IMR-90 (cell line): ENCODE measurements at regions not wholly inside any gene's neighbourhood (a gene's known extent, or its start where the extent isn't known, plus 50 kb on each side); places are given as distances from the start of the nearest gene placed in this dataset.

Experiments used
- ATAC-seq: fragments of 200-7000 bp; cut with Tn5 transposase; 2 replicates; pipeline ENCODE4 v1.9.1; 2020; ENCODE audit warnings: low read depth, mild to moderate bottlenecking, moderate library complexity
- BruUV-seq: library from RNA; stranded (reverse); fragments of 400-500 nt; replicated peaks from 2 replicates; lab custom pipeline; 2021; lab: Mats Ljungman, UMichigan
- CTCF ChIA-PET: fragments of 300-600 bp; formaldehyde crosslinking; extraction: SDS; loops from one replicate; lab custom pipeline; 2021; ENCODE audit warnings: antibody characterized with exemption; lab: Yijun Ruan, JAX
- POLR2A ChIA-PET: fragments of 300-600 bp; sonication (Branson Sonifier 250); formaldehyde crosslinking; loops from one replicate; lab custom pipeline; 2022; ENCODE audit warnings: antibody characterized with exemption; ENCODE audit not compliant: unreplicated experiment; lab: Charles Lee
- DNase-seq: peaks from one replicate; pipeline ENCODE4 v3.0.0; 2013
- H2AFZ ChIP-seq: replicated peaks from 2 replicates; pipeline ENCODE3; 2013; ENCODE audit warnings: low read length, mild to moderate bottlenecking; ENCODE audit not compliant: poor library complexity
- H2AK5ac ChIP-seq: 2 replicates; pipeline ENCODE4 v1.6.1; 2013; ENCODE audit warnings: low read depth, low read length, inconsistent platforms
- H2AK9ac ChIP-seq: replicated peaks from 2 replicates; pipeline ENCODE3; 2013; ENCODE audit warnings: mild to moderate bottlenecking, low read depth, low read length, moderate library complexity; ENCODE audit not compliant: poor library complexity
- H2BK120ac ChIP-seq: 2 replicates; pipeline ENCODE4 v1.6.1; 2013; ENCODE audit warnings: low read depth, low read length, inconsistent platforms
- H2BK15ac ChIP-seq: 3 replicates; pipeline ENCODE4 v1.6.1; 2013; ENCODE audit warnings: low read depth, low read length, inconsistent platforms
- H2BK20ac ChIP-seq: 2 replicates; pipeline ENCODE4 v1.6.1; 2013; ENCODE audit warnings: low read depth, mild to moderate bottlenecking, inconsistent platforms, low read length, moderate library complexity
- H2BK5ac ChIP-seq: 2 replicates; pipeline ENCODE4 v1.6.1; 2013; ENCODE audit warnings: mild to moderate bottlenecking, low read depth, low read length, inconsistent platforms; ENCODE audit not compliant: poor library complexity, severe bottlenecking
- H3K14ac ChIP-seq: replicated peaks from 2 replicates; pipeline ENCODE4 v1.6.1; 2013; ENCODE audit warnings: low read depth, low read length, inconsistent platforms
- H3K18ac ChIP-seq: 2 replicates; pipeline ENCODE4 v1.6.1; 2013; ENCODE audit warnings: low read depth, low read length, control low read depth
- H3K23ac ChIP-seq: 2 replicates; pipeline ENCODE4 v1.6.1; 2013; ENCODE audit warnings: low read depth, low read length, inconsistent platforms
- H3K27ac ChIP-seq: 2 replicates; pipeline ENCODE4 v1.5.1; 2013; ENCODE audit warnings: mild to moderate bottlenecking, control low read depth, low read length; ENCODE audit not compliant: insufficient read depth
- H3K27me3 ChIP-seq: 2 replicates; pipeline ENCODE4 v1.6.1; 2013; ENCODE audit warnings: low read length; ENCODE audit not compliant: control insufficient read depth, insufficient read depth
- H3K36me3 ChIP-seq: 2 replicates; pipeline ENCODE4 v1.6.1; 2013; ENCODE audit warnings: low read length, mixed read lengths; ENCODE audit not compliant: control insufficient read depth, insufficient read depth
- H3K4ac ChIP-seq: 2 replicates; pipeline ENCODE4 v1.6.1; 2013; ENCODE audit warnings: low read depth, low read length, inconsistent platforms
- H3K4me1 ChIP-seq: 2 replicates; pipeline ENCODE4 v1.6.1; 2013; ENCODE audit warnings: low read length, mixed read lengths; ENCODE audit not compliant: control insufficient read depth, insufficient read depth
- H3K4me2 ChIP-seq: 2 replicates; pipeline ENCODE4 v1.6.1; 2013; ENCODE audit warnings: low read depth, mild to moderate bottlenecking, control low read depth, low read length, moderate library complexity
- H3K4me3 ChIP-seq: 2 replicates; pipeline ENCODE4 v1.5.1; 2013; ENCODE audit warnings: low read depth, mild to moderate bottlenecking, control low read depth, low read length, moderate library complexity; ENCODE audit not compliant: insufficient read depth
- H3K56ac ChIP-seq: 2 replicates; pipeline ENCODE4 v1.6.1; 2013; ENCODE audit warnings: low read length, inconsistent platforms; ENCODE audit not compliant: insufficient read depth; ENCODE audit errors: extremely low read depth
- H3K79me1 ChIP-seq, 2 experiments: 2 replicates each; pipeline ENCODE4 v1.6.1; 2013; ENCODE audit warnings: low read length in 2 of 2, inconsistent platforms in 1 of 2, low read depth in 1 of 2
- H3K9ac ChIP-seq: 2 replicates; pipeline ENCODE4 v1.6.1; 2013; ENCODE audit warnings: low read depth, low read length, control low read depth
- H3K9me1 ChIP-seq: 2 replicates; pipeline ENCODE4 v1.6.1; 2013; ENCODE audit warnings: low read length, inconsistent platforms; ENCODE audit not compliant: insufficient read depth
- H3K9me3 ChIP-seq: 2 replicates; pipeline ENCODE4 v1.6.1; 2013; ENCODE audit warnings: low read length; ENCODE audit not compliant: control insufficient read depth, insufficient read depth
- H4K20me1 ChIP-seq: 2 replicates; pipeline ENCODE4 v1.6.1; 2013; ENCODE audit warnings: low read length, inconsistent platforms; ENCODE audit not compliant: insufficient read depth
- H4K5ac ChIP-seq: 2 replicates; pipeline ENCODE4 v1.6.1; 2013; ENCODE audit warnings: mild to moderate bottlenecking, low read depth, low read length, control low read depth
- H4K8ac ChIP-seq, 2 experiments: 2 replicates each; pipeline ENCODE4 v1.6.1; 2013; ENCODE audit warnings: low read depth in 2 of 2, low read length in 2 of 2, control low read depth in 1 of 2, inconsistent platforms in 1 of 2
- H4K91ac ChIP-seq: 2 replicates; pipeline ENCODE4 v1.6.1; 2013; ENCODE audit warnings: low read depth, low read length, inconsistent platforms; ENCODE audit not compliant: insufficient read depth
- BHLHE40 ChIP-seq: fragments of 150-350 bp; IDR thresholded peaks from 2 replicates; pipeline ENCODE4 v1.6.1; 2016; ENCODE audit warnings: mild to moderate bottlenecking, low read depth, low read length
- CEBPB ChIP-seq: IDR thresholded peaks from 2 replicates; pipeline ENCODE4 v1.6.1; 2012; ENCODE audit warnings: low read depth, low read length, improper control_type of control experiment
- CHD1 ChIP-seq: IDR thresholded peaks from 2 replicates; pipeline ENCODE4 v1.6.1; 2012; ENCODE audit warnings: low read depth, low read length, improper control_type of control experiment
- ELK1 ChIP-seq: fragments of 150-350 bp; IDR thresholded peaks from 2 replicates; pipeline ENCODE4 v1.6.1; 2016; ENCODE audit warnings: low read depth, mild to moderate bottlenecking, low read length, moderate library complexity, borderline replicate concordance
- FOS ChIP-seq: fragments of 150-350 bp; IDR thresholded peaks from 2 replicates; pipeline ENCODE4 v1.6.1; 2016; ENCODE audit warnings: low read depth, low read length
- MAFK ChIP-seq: IDR thresholded peaks from 2 replicates; pipeline ENCODE4 v1.6.1; 2012; ENCODE audit warnings: low read depth, low read length, improper control_type of control experiment
- MAZ ChIP-seq: IDR thresholded peaks from 2 replicates; pipeline ENCODE4 v1.6.1; 2012; ENCODE audit warnings: low read depth, mild to moderate bottlenecking, low read length, improper control_type of control experiment, moderate library complexity, borderline replicate concordance
- MXI1 ChIP-seq: IDR thresholded peaks from 2 replicates; pipeline ENCODE4 v1.6.1; 2012; ENCODE audit warnings: low read depth, mild to moderate bottlenecking, low read length, moderate library complexity, borderline replicate concordance
- NFE2L2 ChIP-seq: fragments of 150-350 bp; IDR thresholded peaks from 2 replicates; pipeline ENCODE4 v1.6.1; 2016; ENCODE audit warnings: low read depth, mild to moderate bottlenecking, low read length
- POLR2A ChIP-seq: IDR thresholded peaks from 2 replicates; pipeline ENCODE4 v1.6.1; 2012; ENCODE audit warnings: mild to moderate bottlenecking, low read depth, low read length
- RAD21 ChIP-seq: IDR thresholded peaks from 2 replicates; pipeline ENCODE4 v1.6.1; 2012; ENCODE audit warnings: low read length, improper control_type of control experiment
- RCOR1 ChIP-seq: IDR thresholded peaks from 2 replicates; pipeline ENCODE4 v1.6.1; 2012; ENCODE audit warnings: mild to moderate bottlenecking, low read length, improper control_type of control experiment; ENCODE audit not compliant: insufficient replicate concordance
- RFX5 ChIP-seq: IDR thresholded peaks from 2 replicates; pipeline ENCODE4 v1.8.0; 2012; ENCODE audit warnings: low read depth, mild to moderate bottlenecking, low read length, moderate library complexity
- SMC3 ChIP-seq: fragments of 150-350 bp; IDR thresholded peaks from 2 replicates; pipeline ENCODE4 v1.6.1; 2016; ENCODE audit warnings: low read depth, mild to moderate bottlenecking, antibody characterized with exemption, low read length, moderate library complexity
- USF2 ChIP-seq: fragments of 150-350 bp; IDR thresholded peaks from 2 replicates; pipeline ENCODE4 v1.6.1; 2017; ENCODE audit warnings: mild to moderate bottlenecking, antibody characterized with exemption, low read length, low read depth
- WGBS, 2 experiments: methylation state at CpG; one replicate each; pipeline versions ENCODE4 v1.1.5 to v1.1.7; 2013; ENCODE audit warnings: missing lambda C conversion rate in 2 of 2; ENCODE audit not compliant: insufficient read length in 1 of 2; ENCODE audit errors: extremely low coverage in 2 of 2; 5-methylcytosine and 5-hydroxymethylcytosine counted together
- dilution Hi-C: fragments of 300-500 bp; cut with HindIII; formaldehyde crosslinking; loops from one replicate; pipeline ENCODE4 v1.14.3; 2018; ENCODE audit warnings: low sequenced_read_pairs; ENCODE audit not compliant: unreplicated experiment
- in situ Hi-C: fragments of 300-500 bp; cut with MboI; formaldehyde crosslinking; loops from 3 replicates; pipeline ENCODE4 v1.14.3; 2019; ENCODE audit warnings: low sequenced_read_pairs, inconsistent platforms, mixed read lengths
- intact Hi-C: fragments of 100-400 bp; cut with micrococcal nuclease; formaldehyde crosslinking; loops from 2 replicates; pipeline ENCODE4 v1.10.0; 2022
- TF ChIP-seq, protein P1 (sequence below): conservative IDR thresholded peaks from 2 replicates; pipeline ENCODE4 v1.5.1; 2012; ENCODE audit warnings: mild to moderate bottlenecking, low read depth, low read length, improper control_type of control experiment

GRCh38 chr1:5506634-5507033 is 485.6 kb downstream of the NPHP4 start:
- H3K4me1 ChIP-seq = no peaks in the 10 kb centered on the region
- ChIA-PET POLR2A (no interaction called here), CTCF (no interaction called here)
- H2BK20ac ChIP-seq = no peak overlapping the region
- no peak overlapping the region for H2BK120ac ChIP-seq
- no peak overlapping the region for H3K18ac ChIP-seq
- no peak overlapping the region for H3K4ac ChIP-seq
- H2BK5ac ChIP-seq = no peak overlapping the region
- H3K36me3 ChIP-seq = no peaks in the 10 kb centered on the region
- H4K5ac ChIP-seq = no peak overlapping the region
- intact Hi-C loops (no loop called here), in situ Hi-C loops (loop anchor here (5.0 to 25.0 kb wide), 2 partner anchors 471 to 831 kb away; no protein-coding TSS in a partner anchor), dilution Hi-C loops (no loop called here)
- no peak overlapping the region for H3K9ac ChIP-seq
- DNase-seq (no peak), ATAC-seq (no peak)
- no peak overlapping the region for H3K4me2 ChIP-seq
- H4K91ac ChIP-seq = no peak overlapping the region
- no peak overlapping the region for H3K56ac ChIP-seq
- H2BK15ac ChIP-seq = no peak overlapping the region
- no peak overlapping the region for H2AK5ac ChIP-seq
- H4K8ac ChIP-seq = no peak overlapping the region
- no peaks in the 10 kb centered on the region for H4K20me1 ChIP-seq
- H3K79me1 ChIP-seq = no peaks in the 10 kb centered on the region
- TF ChIP-seq USF2 (no peak), MXI1 (no peak), RAD21 (no peak), MAZ (no peak), CHD1 (no peak), NFE2L2 (no peak), FOS (no peak), SMC3 (no peak), RFX5 (no peak), RCOR1 (no peak), BHLHE40 (no peak), CEBPB (no peak), MAFK (no peak), ELK1 (no peak), POLR2A (no peak)
- TF ChIP-seq, protein P1, sequence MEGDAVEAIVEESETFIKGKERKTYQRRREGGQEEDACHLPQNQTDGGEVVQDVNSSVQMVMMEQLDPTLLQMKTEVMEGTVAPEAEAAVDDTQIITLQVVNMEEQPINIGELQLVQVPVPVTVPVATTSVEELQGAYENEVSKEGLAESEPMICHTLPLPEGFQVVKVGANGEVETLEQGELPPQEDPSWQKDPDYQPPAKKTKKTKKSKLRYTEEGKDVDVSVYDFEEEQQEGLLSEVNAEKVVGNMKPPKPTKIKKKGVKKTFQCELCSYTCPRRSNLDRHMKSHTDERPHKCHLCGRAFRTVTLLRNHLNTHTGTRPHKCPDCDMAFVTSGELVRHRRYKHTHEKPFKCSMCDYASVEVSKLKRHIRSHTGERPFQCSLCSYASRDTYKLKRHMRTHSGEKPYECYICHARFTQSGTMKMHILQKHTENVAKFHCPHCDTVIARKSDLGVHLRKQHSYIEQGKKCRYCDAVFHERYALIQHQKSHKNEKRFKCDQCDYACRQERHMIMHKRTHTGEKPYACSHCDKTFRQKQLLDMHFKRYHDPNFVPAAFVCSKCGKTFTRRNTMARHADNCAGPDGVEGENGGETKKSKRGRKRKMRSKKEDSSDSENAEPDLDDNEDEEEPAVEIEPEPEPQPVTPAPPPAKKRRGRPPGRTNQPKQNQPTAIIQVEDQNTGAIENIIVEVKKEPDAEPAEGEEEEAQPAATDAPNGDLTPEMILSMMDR = no peak
- H3K23ac ChIP-seq = no peak overlapping the region
- H3K9me3 ChIP-seq = peaks cover 3% of the 10 kb centered on the region; the same call in 1 of the 2 replicates
- no peak overlapping the region for H3K27ac ChIP-seq
- H3K27me3 ChIP-seq = no peaks in the 10 kb centered on the region
- H2AFZ ChIP-seq = no peak overlapping the region
- BruUV-seq = no TSS peak
- no peak overlapping the region for H3K14ac ChIP-seq
- WGBS, 2 experiments = no CpG with 5 or more reads among the region's 11 CpGs
- no peak overlapping the region for H3K4me3 ChIP-seq
- no peak overlapping the region for H2AK9ac ChIP-seq
- no peaks in the 10 kb centered on the region for H3K9me1 ChIP-seq
